Type B pancreatic cell (in vitro differentiated cells): ENCODE measurements at regions not wholly inside any gene's neighbourhood (a gene's known extent, or its start where the extent isn't known, plus 50 kb on each side); places are given as distances from the start of the nearest gene placed in this dataset.
A peak's percentile ranks its signal among the peaks of the same experiment; 100 is the strongest.

Experiments used
- DNase-seq: peaks from one replicate; pipeline ENCODE4 v3.0.0; 2021; ENCODE audit warnings: mixed read lengths; ENCODE audit not compliant: unreplicated experiment; ENCODE audit errors: extremely low spot score
- H3K27ac Mint-ChIP-seq: 2 replicates; pipeline ENCODE4 v1.8.0; 2021; ENCODE audit warnings: mild to moderate bottlenecking, mixed read lengths
- H3K27me3 Mint-ChIP-seq: 2 replicates; pipeline ENCODE4 v1.8.0; 2021; ENCODE audit warnings: mixed read lengths
- H3K36me3 Mint-ChIP-seq: 2 replicates; pipeline ENCODE4 v1.8.0; 2021; ENCODE audit warnings: mixed read lengths
- H3K4me1 Mint-ChIP-seq: one replicate; pipeline ENCODE4 v1.8.0; 2021; ENCODE audit warnings: mixed read lengths; ENCODE audit not compliant: unreplicated experiment
- H3K4me3 Mint-ChIP-seq: 2 replicates; pipeline ENCODE4 v1.8.0; 2021; ENCODE audit warnings: mild to moderate bottlenecking, mixed read lengths
- H3K9me3 Mint-ChIP-seq: 2 replicates; pipeline ENCODE4 v1.8.0; 2021; ENCODE audit warnings: mixed read lengths
- CTCF ChIP-seq: fragments of 200-600 bp; sonication (generic); conservative IDR thresholded peaks from 2 replicates; pipeline ENCODE4 v1.5.0; 2021; ENCODE audit warnings: antibody characterized with exemption, mild to moderate bottlenecking

GRCh38 chr5:130796032-130796431 lies 369.0 kb downstream of the HINT1 start:
- no peak for DNase-seq
- peaks cover 4% of the 10 kb centered on the region for H3K9me3 Mint-ChIP-seq
- H3K4me1 Mint-ChIP-seq = no peaks in the 10 kb centered on the region
- no peaks in the 10 kb centered on the region for H3K36me3 Mint-ChIP-seq
- TF ChIP-seq CTCF = no peak
- no peaks in the 10 kb centered on the region for H3K27me3 Mint-ChIP-seq
- H3K27ac Mint-ChIP-seq = no peak overlapping the region
- no peak overlapping the region for H3K4me3 Mint-ChIP-seq

GRCh38 chr5:130795037-130795436 lies 370.0 kb downstream of the HINT1 start:
- Mint-ChIP-seq H3K4me1 (no peaks in the 10 kb centered on the region), H3K9me3 (no peaks in the 10 kb centered on the region), H3K4me3 (no peak overlapping the region), H3K27me3 (no peaks in the 10 kb centered on the region), H3K36me3 (no peaks in the 10 kb centered on the region), H3K27ac (no peak overlapping the region)
- no peak for DNase-seq
- no peak for TF ChIP-seq CTCF

DNA sequence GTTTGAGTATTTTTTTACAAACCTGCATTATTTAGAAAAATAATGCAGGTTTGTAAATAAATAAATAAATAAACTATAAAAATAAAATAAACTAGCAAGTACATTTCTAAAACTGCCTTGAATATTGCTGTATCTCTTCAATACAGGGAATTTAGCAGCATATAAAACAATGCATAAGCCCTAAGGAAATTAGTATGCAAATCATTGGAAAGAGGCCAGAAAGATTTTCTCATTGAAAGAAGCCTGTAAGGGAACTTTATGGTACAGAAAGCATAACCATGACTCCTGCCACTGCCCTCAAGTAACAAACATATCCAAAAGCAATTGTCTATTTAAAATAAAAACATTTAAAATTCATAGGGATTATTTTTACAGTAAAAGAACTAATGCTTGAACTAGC lies 387.3 kb downstream of the HINT1 start:
- DNase-seq = no peak
- Mint-ChIP-seq H3K4me3 (no peak overlapping the region), H3K27me3 (no peaks in the 10 kb centered on the region), H3K9me3 (no peaks in the 10 kb centered on the region), H3K36me3 (no peaks in the 10 kb centered on the region), H3K4me1 (no peaks in the 10 kb centered on the region), H3K27ac (no peak overlapping the region)
- no peak for TF ChIP-seq CTCF

- H3K36me3 Mint-ChIP-seq = no peaks in the 10 kb centered on the region
- no peak for TF ChIP-seq CTCF
- H3K4me3 Mint-ChIP-seq = no peak overlapping the region
- peak overlapping the region; percentile 23 for H3K27ac Mint-ChIP-seq
- H3K27me3 Mint-ChIP-seq = no peaks in the 10 kb centered on the region
- H3K9me3 Mint-ChIP-seq = no peaks in the 10 kb centered on the region
- H3K4me1 Mint-ChIP-seq = no peaks in the 10 kb centered on the region
- DNase-seq = no peak
These were observed 391.2 kb downstream of the HINT1 start for GRCh38 chr5:130773813-130774212.

- H3K4me3 Mint-ChIP-seq = no peak overlapping the region
- no peaks in the 10 kb centered on the region for H3K36me3 Mint-ChIP-seq
- peaks cover 3% of the 10 kb centered on the region for H3K9me3 Mint-ChIP-seq
- TF ChIP-seq CTCF = no peak
- H3K27ac Mint-ChIP-seq = no peak overlapping the region
- H3K27me3 Mint-ChIP-seq = no peaks in the 10 kb centered on the region
- H3K4me1 Mint-ChIP-seq = no peaks in the 10 kb centered on the region
- no peak for DNase-seq
These were observed 403.0 kb downstream of the HINT1 start for GRCh38 chr5:130762031-130762430.

GRCh38 chr5:130759061-130759460 lies 406.0 kb downstream of the HINT1 start:
- no peaks in the 10 kb centered on the region for H3K4me1 Mint-ChIP-seq
- no peaks in the 10 kb centered on the region for H3K36me3 Mint-ChIP-seq
- H3K27me3 Mint-ChIP-seq = no peaks in the 10 kb centered on the region
- no peaks in the 10 kb centered on the region for H3K9me3 Mint-ChIP-seq
- H3K4me3 Mint-ChIP-seq = no peak overlapping the region
- no peak for DNase-seq
- H3K27ac Mint-ChIP-seq = no peak overlapping the region
- TF ChIP-seq CTCF = no peak
